ENCODE measurements at regions not wholly inside any gene's neighbourhood (a gene's known extent, or its start where the extent isn't known, plus 50 kb on each side); places are given as distances from the start of the nearest gene placed in this dataset.
"Not testable (repeated sequence)": the region's sequence is repeated elsewhere in the genome, so short reads cannot be mapped to it uniquely, and the experiment has no call there.

DNA sequence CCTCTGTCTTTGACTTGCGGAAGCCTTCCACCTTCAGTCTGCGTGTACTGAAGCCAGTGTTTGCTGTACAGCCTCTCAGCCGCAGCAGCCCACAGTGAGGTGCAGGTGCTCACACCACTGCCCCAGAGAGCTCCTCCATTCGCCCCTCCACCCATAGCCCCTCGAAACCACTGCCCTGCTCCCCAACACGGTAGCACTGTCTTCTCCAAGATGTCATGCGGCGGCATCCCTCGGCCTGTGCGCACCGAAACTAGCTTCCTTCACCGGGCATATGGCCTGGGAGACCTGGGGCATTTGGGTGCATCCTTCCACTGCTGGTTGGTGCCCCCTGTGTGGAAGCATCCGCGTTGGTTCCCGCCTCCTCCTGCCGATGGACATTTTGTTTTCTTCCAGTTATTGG is 86.8 kb upstream of the LPCAT1 start:
- TF ChIP-seq BACH2 (CRISPR knock-in tag; IDR thresholded peaks at IDR 0.05; ENCODE audit: borderline replicate concordance); PPARA (CRISPR knock-in tag; IDR thresholded peaks at IDR 0.05; ENCODE audit: borderline replicate concordance); GLIS3 (CRISPR knock-in tag; IDR thresholded peaks at IDR 0.05); ZFP30 (CRISPR knock-in tag; IDR thresholded peaks at IDR 0.05); ZC3H10 (CRISPR knock-in tag; IDR thresholded peaks at IDR 0.05); TOX (CRISPR knock-in tag; IDR thresholded peaks at IDR 0.05; ENCODE audit: borderline replicate concordance); ZNF70 (CRISPR knock-in tag; IDR thresholded peaks at IDR 0.05); ZNF8 (CRISPR knock-in tag; IDR thresholded peaks at IDR 0.05); SNAI2 (CRISPR knock-in tag; IDR thresholded peaks at IDR 0.05); ARNTL (CRISPR knock-in tag; IDR thresholded peaks at IDR 0.05; ENCODE audit: borderline replicate concordance, low read depth); RARB (CRISPR knock-in tag; IDR thresholded peaks at IDR 0.05): not testable (repeated sequence)
- TF ChIP-seq, protein P1, sequence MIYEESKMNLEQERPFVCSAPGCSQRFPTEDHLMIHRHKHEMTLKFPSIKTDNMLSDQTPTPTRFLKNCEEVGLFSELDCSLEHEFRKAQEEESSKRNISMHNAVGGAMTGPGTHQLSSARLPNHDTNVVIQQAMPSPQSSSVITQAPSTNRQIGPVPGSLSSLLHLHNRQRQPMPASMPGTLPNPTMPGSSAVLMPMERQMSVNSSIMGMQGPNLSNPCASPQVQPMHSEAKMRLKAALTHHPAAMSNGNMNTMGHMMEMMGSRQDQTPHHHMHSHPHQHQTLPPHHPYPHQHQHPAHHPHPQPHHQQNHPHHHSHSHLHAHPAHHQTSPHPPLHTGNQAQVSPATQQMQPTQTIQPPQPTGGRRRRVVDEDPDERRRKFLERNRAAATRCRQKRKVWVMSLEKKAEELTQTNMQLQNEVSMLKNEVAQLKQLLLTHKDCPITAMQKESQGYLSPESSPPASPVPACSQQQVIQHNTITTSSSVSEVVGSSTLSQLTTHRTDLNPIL (CRISPR knock-in tag; IDR thresholded peaks at IDR 0.05; ENCODE audit: low read depth): not testable (repeated sequence)
- TF ChIP-seq, protein P2, sequence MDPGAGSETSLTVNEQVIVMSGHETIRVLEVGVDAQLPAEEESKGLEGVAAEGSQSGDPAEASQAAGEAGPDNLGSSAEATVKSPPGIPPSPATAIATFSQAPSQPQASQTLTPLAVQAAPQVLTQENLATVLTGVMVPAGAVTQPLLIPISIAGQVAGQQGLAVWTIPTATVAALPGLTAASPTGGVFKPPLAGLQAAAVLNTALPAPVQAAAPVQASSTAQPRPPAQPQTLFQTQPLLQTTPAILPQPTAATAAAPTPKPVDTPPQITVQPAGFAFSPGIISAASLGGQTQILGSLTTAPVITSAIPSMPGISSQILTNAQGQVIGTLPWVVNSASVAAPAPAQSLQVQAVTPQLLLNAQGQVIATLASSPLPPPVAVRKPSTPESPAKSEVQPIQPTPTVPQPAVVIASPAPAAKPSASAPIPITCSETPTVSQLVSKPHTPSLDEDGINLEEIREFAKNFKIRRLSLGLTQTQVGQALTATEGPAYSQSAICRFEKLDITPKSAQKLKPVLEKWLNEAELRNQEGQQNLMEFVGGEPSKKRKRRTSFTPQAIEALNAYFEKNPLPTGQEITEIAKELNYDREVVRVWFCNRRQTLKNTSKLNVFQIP (CRISPR knock-in tag; IDR thresholded peaks at IDR 0.05; ENCODE audit: borderline replicate concordance, low read depth): not testable (repeated sequence)
- TF ChIP-seq, protein P3, sequence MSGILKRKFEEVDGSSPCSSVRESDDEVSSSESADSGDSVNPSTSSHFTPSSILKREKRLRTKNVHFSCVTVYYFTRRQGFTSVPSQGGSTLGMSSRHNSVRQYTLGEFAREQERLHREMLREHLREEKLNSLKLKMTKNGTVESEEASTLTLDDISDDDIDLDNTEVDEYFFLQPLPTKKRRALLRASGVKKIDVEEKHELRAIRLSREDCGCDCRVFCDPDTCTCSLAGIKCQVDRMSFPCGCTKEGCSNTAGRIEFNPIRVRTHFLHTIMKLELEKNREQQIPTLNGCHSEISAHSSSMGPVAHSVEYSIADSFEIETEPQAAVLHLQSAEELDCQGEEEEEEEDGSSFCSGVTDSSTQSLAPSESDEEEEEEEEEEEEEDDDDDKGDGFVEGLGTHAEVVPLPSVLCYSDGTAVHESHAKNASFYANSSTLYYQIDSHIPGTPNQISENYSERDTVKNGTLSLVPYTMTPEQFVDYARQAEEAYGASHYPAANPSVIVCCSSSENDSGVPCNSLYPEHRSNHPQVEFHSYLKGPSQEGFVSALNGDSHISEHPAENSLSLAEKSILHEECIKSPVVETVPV (CRISPR knock-in tag; IDR thresholded peaks at IDR 0.05): not testable (repeated sequence)
